Tibial nerve (tissue), 4 donors: ENCODE measurements at regions not wholly inside any gene's neighbourhood (a gene's known extent, or its start where the extent isn't known, plus 50 kb on each side); places are given as distances from the start of the nearest gene placed in this dataset.

ENCODE experiments used
- DNase-seq, 2 donors: peaks; one replicate each; pipeline ENCODE4 v3.0.0-alpha.2; 2019; ENCODE audit warnings: low spot score in 2 of 2
- H3K27ac ChIP-seq, 4 donors: fragments of 200-600 bp; sonication (generic) in 3 of 4; one replicate each; pipeline ENCODE4 v1.5.1; 2017 to 2019; ENCODE audit warnings: mild to moderate bottlenecking in 1 of 4
- H3K27me3 ChIP-seq, 2 donors: fragments of 200-600 bp; sonication (generic) in 1 of 2; one replicate each; pipeline versions ENCODE4 v1.5.1 to v1.6.0; 2017 to 2019
- H3K36me3 ChIP-seq, 3 donors: fragments of 200-600 bp; sonication (generic); one replicate each; pipeline ENCODE4 v1.5.1; 2018 to 2019
- H3K4me1 ChIP-seq, 4 donors: fragments of 200-600 bp; sonication (generic) in 3 of 4; one replicate each; pipeline ENCODE4 v1.5.1; 2017 to 2019
- H3K4me3 ChIP-seq, 4 donors: fragments of 200-600 bp; sonication (generic) in 3 of 4; one replicate each; pipeline ENCODE4 v1.5.1; 2017 to 2019; ENCODE audit warnings: mild to moderate bottlenecking in 1 of 4, moderate library complexity in 1 of 4
- H3K9me3 ChIP-seq, 4 donors: fragments of 200-600 bp; sonication (generic) in 3 of 4; one replicate each; pipeline ENCODE4 v1.5.1; 2017 to 2019
- CTCF ChIP-seq, 5 experiments: fragments of 200-600 bp in 3 of 5; fragments of 450-650 bp in 2 of 5; sonication (generic) in 3 of 5; IDR thresholded peaks; one replicate each; pipeline ENCODE4 v1.5.1; 2016 to 2019; ENCODE audit warnings: antibody characterized with exemption in 5 of 5, mild to moderate bottlenecking in 3 of 5, moderate library complexity in 2 of 5
- EP300 ChIP-seq, 2 donors: sonication (generic); formaldehyde crosslinking; IDR thresholded peaks; one replicate each; pipeline ENCODE4 v1.6.1; 2017; ENCODE audit warnings: antibody characterized with exemption in 2 of 2, mild to moderate bottlenecking in 1 of 2
- POLR2A ChIP-seq, 2 donors: fragments of 450-650 bp; IDR thresholded peaks; one replicate each; pipeline ENCODE4 v1.6.1; 2017; ENCODE audit warnings: antibody characterized with exemption in 2 of 2, mild to moderate bottlenecking in 2 of 2, moderate library complexity in 2 of 2
- WGBS, 2 donors: methylation state at CpG; one replicate each; pipeline ENCODE4 v1.1.5; 2018; 5-methylcytosine and 5-hydroxymethylcytosine counted together

DNA sequence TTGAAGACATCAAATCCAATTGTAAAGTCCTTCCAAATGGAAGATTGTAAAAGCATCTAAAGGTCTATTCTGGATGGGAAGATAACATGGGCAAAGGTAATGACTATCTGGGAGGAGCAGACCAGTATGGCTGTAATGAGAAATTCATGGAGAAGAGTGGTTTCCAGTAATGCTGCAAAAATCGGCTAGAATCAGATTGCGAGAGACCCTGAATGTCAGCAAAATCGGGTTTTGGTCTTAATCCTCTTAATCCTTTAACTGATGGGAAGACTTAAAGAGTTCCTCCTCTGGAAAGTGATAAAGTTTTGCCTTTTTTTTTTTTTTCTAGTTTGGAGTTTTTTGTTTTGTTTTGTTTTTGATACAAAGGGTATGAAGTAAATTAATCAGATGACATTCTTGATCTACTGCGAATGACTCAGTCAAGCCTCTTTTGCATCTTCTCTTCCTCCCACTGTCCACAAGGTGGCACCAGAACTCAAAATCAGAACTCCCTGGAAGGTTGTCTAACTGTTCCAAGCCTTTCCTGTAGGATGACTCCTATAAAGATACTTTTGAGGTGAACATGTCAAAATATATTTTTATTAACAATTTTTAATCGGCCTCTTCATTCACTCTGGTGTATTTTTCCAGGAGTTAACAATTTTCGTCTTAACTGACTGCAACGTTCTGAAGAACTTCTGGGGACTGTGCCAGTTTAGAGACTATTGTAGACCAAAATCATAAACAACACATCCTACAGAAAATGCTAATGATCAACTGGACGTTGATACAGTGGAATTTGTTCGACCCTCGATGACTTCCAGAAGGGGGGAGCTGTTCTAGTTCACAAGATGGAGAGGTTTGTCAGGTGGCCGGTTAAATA, 213.3 kb upstream of the MIR17HG start:
- WGBS, 2 donors = 35 to 36% methylated on average over 11 of the region's 11 CpGs
- H3K4me1 ChIP-seq = peaks cover 0 to 12% (median 0%) of the 10 kb centered on the region in 4 donors

GRCh38 chr13:91134803-91135184, 212.7 kb upstream of the MIR17HG start:
- H3K36me3 ChIP-seq = no peaks in the 10 kb centered on the region
- TF ChIP-seq EP300 (IDR thresholded peaks at IDR 0.05) (no peak), CTCF (IDR thresholded peaks at IDR 0.05) (no peak), POLR2A (IDR thresholded peaks at IDR 0.05) (no peak)
- no peaks in the 10 kb centered on the region for H3K27me3 ChIP-seq
- no peaks in the 10 kb centered on the region for H3K9me3 ChIP-seq
- H3K4me3 ChIP-seq = no peak overlapping the region
- H3K27ac ChIP-seq = no peak overlapping the region
- WGBS, 2 donors = 43 to 74% methylated on average over 2 of the region's 2 CpGs
- DNase-seq = no peak
- H3K4me1 ChIP-seq = peaks cover 0 to 12% (median 0%) of the 10 kb centered on the region in 4 donors

More for the DNA sequence above, 213.3 kb upstream of the MIR17HG start:
- Histone ChIP-seq H3K9me3 (no peaks in the 10 kb centered on the region), H3K4me3 (no peak overlapping the region), H3K27ac (no peak overlapping the region), H3K27me3 (no peaks in the 10 kb centered on the region), H3K36me3 (no peaks in the 10 kb centered on the region)
- TF ChIP-seq CTCF (IDR thresholded peaks at IDR 0.05) = peak; percentile 56 to 70 (median 67)
- TF ChIP-seq EP300 (IDR thresholded peaks at IDR 0.05) = no peak
- DNase-seq = peak in 1 of 2 donors; percentile 55

DNA sequence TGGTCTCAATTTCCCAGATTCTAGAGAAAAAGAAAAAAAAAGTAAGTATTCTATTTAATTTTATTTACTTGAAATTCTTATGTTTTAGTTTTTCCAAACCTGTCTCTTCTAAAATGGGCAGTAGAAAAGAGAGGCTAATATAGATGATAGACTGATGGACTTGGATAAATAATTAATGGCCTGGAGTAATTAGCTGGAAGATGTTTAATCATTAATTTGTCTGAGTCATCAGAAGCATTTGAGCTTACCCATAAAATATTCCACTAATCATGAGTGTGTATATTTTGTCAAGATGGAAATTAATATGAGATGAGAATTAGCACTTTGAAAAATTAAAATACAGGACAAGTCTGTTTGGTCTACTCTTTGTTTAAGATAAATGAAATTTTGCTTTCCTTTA, 212.1 kb upstream of the MIR17HG start:
- no peak for DNase-seq
- TF ChIP-seq POLR2A (IDR thresholded peaks at IDR 0.05) (no peak), EP300 (IDR thresholded peaks at IDR 0.05) (no peak), CTCF (IDR thresholded peaks at IDR 0.05) (no peak)
- no peaks in the 10 kb centered on the region for H3K27me3 ChIP-seq
- H3K9me3 ChIP-seq = no peaks in the 10 kb centered on the region
- H3K36me3 ChIP-seq = no peaks in the 10 kb centered on the region
- no peak overlapping the region for H3K27ac ChIP-seq
- H3K4me3 ChIP-seq = no peak overlapping the region
- H3K4me1 ChIP-seq = peaks cover 0 to 12% (median 0%) of the 10 kb centered on the region in 4 donors

- Histone ChIP-seq H3K9me3 (no peaks in the 10 kb centered on the region), H3K4me1 (peaks cover 0 to 12% (median 0%) of the 10 kb centered on the region in 4 donors), H3K36me3 (no peaks in the 10 kb centered on the region), H3K27ac (no peak overlapping the region), H3K4me3 (no peak overlapping the region), H3K27me3 (no peaks in the 10 kb centered on the region)
- no peak for DNase-seq
- no peak for TF ChIP-seq CTCF (IDR thresholded peaks at IDR 0.05)
- TF ChIP-seq POLR2A (IDR thresholded peaks at IDR 0.05) = no peak
- TF ChIP-seq EP300 (IDR thresholded peaks at IDR 0.05) = no peak
Measured at GRCh38 chr13:91135968-91136367, 211.5 kb upstream of the MIR17HG start.

DNA sequence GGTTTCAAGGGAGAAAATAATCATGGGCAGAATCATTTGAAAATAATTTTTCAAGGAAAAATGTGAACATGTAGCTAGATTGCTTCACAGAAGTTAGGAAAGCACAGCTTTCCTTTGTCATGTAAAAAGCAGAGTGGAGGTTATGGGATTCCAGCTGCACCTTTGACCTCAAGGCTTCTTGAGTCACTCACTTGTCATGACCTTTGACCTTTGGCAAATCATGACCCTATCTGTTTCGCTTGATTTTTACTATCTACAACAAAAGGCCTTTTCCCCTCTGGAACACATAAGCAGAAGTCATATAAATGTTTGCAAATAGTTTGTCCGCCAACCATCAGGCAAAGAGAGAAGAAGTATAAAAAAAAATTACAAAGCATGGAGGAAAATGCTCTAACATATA, 210.7 kb upstream of the MIR17HG start:
- Histone ChIP-seq H3K4me3 (no peak overlapping the region), H3K27ac (no peak overlapping the region), H3K4me1 (peaks cover 0 to 12% (median 0%) of the 10 kb centered on the region in 4 donors), H3K27me3 (no peaks in the 10 kb centered on the region), H3K9me3 (no peaks in the 10 kb centered on the region), H3K36me3 (no peaks in the 10 kb centered on the region)
- DNase-seq = no peak
- 59% methylated on average over 2 of the region's 2 CpGs for WGBS, 2 donors
- TF ChIP-seq CTCF (IDR thresholded peaks at IDR 0.05) (no peak), EP300 (IDR thresholded peaks at IDR 0.05) (no peak), POLR2A (IDR thresholded peaks at IDR 0.05) (no peak)
